HuH-7.5 (cell line): ENCODE measurements at regions not wholly inside any gene's neighbourhood (a gene's known extent, or its start where the extent isn't known, plus 50 kb on each side); places are given as distances from the start of the nearest gene placed in this dataset.

Experiments
- DNase-seq: peaks from one replicate; pipeline ENCODE4 v3.0.0; 2011; ENCODE audit warnings: low spot score

GRCh38 chr2:38171208-38171855, 95.4 kb upstream of the CYP1B1 start:
- DNase-seq, result no peak

- no peak for DNase-seq
Measured at GRCh38 chr2:38170733-38171132, 94.8 kb upstream of the CYP1B1 start.

GRCh38 chr2:38170067-38170466, 94.1 kb upstream of the CYP1B1 start:
- no peak for DNase-seq

- no peak for DNase-seq
Measured at GRCh38 chr2:38168710-38169480, 92.9 kb upstream of the CYP1B1 start.

GRCh38 chr2:38167968-38168350, 92.0 kb upstream of the CYP1B1 start:
- no peak for DNase-seq

- no peak for DNase-seq
Measured at GRCh38 chr2:38165698-38166097, 89.7 kb upstream of the CYP1B1 start.

GRCh38 chr2:38164881-38165280, 88.9 kb upstream of the CYP1B1 start:
- no peak for DNase-seq

- DNase-seq, result no peak
Measured at GRCh38 chr2:38163579-38163978, 87.6 kb upstream of the CYP1B1 start.

GRCh38 chr2:38163006-38163405, 87.1 kb upstream of the CYP1B1 start:
- no peak for DNase-seq

GRCh38 chr2:38160516-38160915, 84.6 kb upstream of the CYP1B1 start:
- no peak for DNase-seq

GRCh38 chr2:38159597-38159996, 83.6 kb upstream of the CYP1B1 start:
- no peak for DNase-seq

GRCh38 chr2:38159191-38159590, 83.2 kb upstream of the CYP1B1 start:
- DNase-seq, result no peak

- no peak for DNase-seq
Measured at GRCh38 chr2:38158378-38159118, 82.6 kb upstream of the CYP1B1 start.

- no peak for DNase-seq
Measured at GRCh38 chr2:38156436-38156835, 80.5 kb upstream of the CYP1B1 start.

GRCh38 chr2:38155015-38155414, 79.1 kb upstream of the CYP1B1 start:
- no peak for DNase-seq

- DNase-seq, result no peak
Measured at GRCh38 chr2:38154395-38154794, 78.4 kb upstream of the CYP1B1 start.

GRCh38 chr2:38153476-38154135, 77.7 kb upstream of the CYP1B1 start:
- no peak for DNase-seq

GRCh38 chr2:38152913-38153312, 77.0 kb upstream of the CYP1B1 start:
- DNase-seq, result no peak

- DNase-seq, result no peak
Measured at GRCh38 chr2:38152035-38152434, 76.1 kb upstream of the CYP1B1 start.

GRCh38 chr2:38149531-38149930, 73.6 kb upstream of the CYP1B1 start:
- no peak for DNase-seq

GRCh38 chr2:38148501-38148900, 72.5 kb upstream of the CYP1B1 start:
- DNase-seq, result peak; percentile 28

GRCh38 chr2:38147333-38148121, 71.6 kb upstream of the CYP1B1 start:
- no peak for DNase-seq
